ENCODE measurements at regions not wholly inside any gene's neighbourhood (a gene's known extent, or its start where the extent isn't known, plus 50 kb on each side); places are given as distances from the start of the nearest gene placed in this dataset.

DNA sequence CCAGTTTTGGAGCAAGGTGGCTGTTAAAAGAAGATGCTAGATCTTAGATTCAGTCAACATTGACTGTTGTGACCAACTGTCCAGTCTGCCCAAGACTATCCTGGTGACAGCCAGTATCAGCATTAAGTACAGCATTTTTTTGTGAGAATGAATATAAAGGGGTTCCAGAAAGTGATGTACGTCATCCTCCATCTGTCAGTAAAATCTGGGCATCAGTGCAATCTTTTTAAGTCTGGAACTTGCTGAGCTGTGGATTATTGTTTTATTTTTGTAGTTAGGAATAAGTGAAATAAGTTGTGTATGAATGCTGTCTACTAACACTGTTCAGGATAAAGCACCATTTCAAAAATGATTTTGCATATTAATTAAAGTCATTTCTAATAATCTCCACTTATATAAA is 1020.0 kb upstream of the GHITM start:
- H3K27ac ChIP-seq, result no peak overlapping the region
- H3K4me1 ChIP-seq, result no peaks in the 10 kb centered on the region
- no peak overlapping the region for H3K4me3 ChIP-seq
- TF ChIP-seq POLR2A (IDR thresholded peaks at IDR 0.05), result no peak
- no peak for TF ChIP-seq EP300 (IDR thresholded peaks at IDR 0.05)
- TF ChIP-seq, protein P1, sequence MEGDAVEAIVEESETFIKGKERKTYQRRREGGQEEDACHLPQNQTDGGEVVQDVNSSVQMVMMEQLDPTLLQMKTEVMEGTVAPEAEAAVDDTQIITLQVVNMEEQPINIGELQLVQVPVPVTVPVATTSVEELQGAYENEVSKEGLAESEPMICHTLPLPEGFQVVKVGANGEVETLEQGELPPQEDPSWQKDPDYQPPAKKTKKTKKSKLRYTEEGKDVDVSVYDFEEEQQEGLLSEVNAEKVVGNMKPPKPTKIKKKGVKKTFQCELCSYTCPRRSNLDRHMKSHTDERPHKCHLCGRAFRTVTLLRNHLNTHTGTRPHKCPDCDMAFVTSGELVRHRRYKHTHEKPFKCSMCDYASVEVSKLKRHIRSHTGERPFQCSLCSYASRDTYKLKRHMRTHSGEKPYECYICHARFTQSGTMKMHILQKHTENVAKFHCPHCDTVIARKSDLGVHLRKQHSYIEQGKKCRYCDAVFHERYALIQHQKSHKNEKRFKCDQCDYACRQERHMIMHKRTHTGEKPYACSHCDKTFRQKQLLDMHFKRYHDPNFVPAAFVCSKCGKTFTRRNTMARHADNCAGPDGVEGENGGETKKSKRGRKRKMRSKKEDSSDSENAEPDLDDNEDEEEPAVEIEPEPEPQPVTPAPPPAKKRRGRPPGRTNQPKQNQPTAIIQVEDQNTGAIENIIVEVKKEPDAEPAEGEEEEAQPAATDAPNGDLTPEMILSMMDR (IDR thresholded peaks at IDR 0.05), result no peak
- no peak for TF ChIP-seq POLR2AphosphoS5 (IDR thresholded peaks at IDR 0.05)
- no peak for ATAC-seq
- WGBS, 2 donors (ENCODE audit: low coverage in 1 of 2), result 0 to 71% methylated on average over 1 of the region's 1 CpG
- no peaks in the 10 kb centered on the region for H3K27me3 ChIP-seq
- H3K9me3 ChIP-seq, result no peaks in the 10 kb centered on the region
- H3K36me3 ChIP-seq, result no peaks in the 10 kb centered on the region

DNA sequence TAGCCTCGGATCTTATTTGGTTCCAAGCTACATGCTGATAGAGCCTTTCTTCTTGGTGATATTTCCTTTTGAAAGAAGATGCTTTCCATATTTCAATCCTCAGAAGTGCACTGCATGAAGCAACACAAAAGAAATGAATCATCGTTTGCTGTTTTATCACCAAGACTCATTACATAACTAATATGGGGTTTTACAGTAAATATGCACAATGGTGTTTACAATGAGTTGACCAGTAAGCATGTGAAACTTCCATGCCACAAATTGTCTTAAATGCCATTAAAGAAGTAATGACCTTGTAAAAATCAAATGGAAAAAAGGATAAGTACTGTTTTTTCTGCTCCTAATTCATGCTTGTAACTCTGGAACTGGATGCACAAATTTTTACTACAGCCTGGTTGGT is 1017.0 kb upstream of the GHITM start:
- H3K27ac ChIP-seq, result no peak overlapping the region
- H3K9me3 ChIP-seq, result no peaks in the 10 kb centered on the region
- no peak for TF ChIP-seq POLR2A (IDR thresholded peaks at IDR 0.05)
- no peak for TF ChIP-seq POLR2AphosphoS5 (IDR thresholded peaks at IDR 0.05)
- no peak for TF ChIP-seq EP300 (IDR thresholded peaks at IDR 0.05)
- TF ChIP-seq, protein P1 (IDR thresholded peaks at IDR 0.05), result no peak
- no peak for ATAC-seq
- no peaks in the 10 kb centered on the region for H3K36me3 ChIP-seq
- no peaks in the 10 kb centered on the region for H3K27me3 ChIP-seq
- WGBS, 2 donors (ENCODE audit: low coverage in 1 of 2), result 63 to 78% methylated on average over 2 of the region's 2 CpGs
- no peaks in the 10 kb centered on the region for H3K4me1 ChIP-seq
- H3K4me3 ChIP-seq, result no peak overlapping the region

DNA sequence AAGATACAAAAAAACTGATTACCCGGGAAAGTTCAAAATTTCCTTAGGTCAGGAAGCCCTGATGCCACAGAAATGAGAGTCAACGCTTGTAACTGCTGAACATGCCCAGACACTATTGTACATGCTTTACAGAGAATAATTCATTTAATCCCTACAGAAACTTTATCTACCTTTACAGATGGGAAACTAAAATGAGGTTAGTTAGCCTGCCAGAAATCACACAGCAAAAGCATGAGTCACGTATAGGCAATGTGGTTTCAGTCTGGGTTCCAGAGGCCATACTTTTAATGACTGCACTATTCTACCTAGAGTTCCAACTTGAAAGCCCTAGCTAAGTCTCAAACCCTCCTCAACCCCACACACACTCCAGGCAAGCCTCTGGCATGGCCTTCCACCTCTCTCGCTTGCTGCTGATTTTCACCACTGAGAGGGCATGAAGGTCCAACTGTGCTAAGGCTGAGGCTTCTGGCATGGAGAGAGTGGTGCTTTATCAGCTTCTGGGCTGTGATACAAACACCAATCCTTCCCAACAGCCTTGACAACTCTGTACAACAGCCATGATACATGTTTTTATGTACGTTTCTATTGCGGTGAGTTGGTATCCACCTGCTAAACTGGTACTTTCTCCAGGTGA is 1011.2 kb upstream of the GHITM start:
- 77 to 90% methylated on average over 4 to 6 of the region's 6 CpGs for WGBS, 2 donors (ENCODE audit: low coverage in 1 of 2)
- TF ChIP-seq, protein P1 (IDR thresholded peaks at IDR 0.05), result no peak
- TF ChIP-seq POLR2A (IDR thresholded peaks at IDR 0.05) (no peak), EP300 (IDR thresholded peaks at IDR 0.05) (no peak), POLR2AphosphoS5 (IDR thresholded peaks at IDR 0.05) (no peak)

DNA sequence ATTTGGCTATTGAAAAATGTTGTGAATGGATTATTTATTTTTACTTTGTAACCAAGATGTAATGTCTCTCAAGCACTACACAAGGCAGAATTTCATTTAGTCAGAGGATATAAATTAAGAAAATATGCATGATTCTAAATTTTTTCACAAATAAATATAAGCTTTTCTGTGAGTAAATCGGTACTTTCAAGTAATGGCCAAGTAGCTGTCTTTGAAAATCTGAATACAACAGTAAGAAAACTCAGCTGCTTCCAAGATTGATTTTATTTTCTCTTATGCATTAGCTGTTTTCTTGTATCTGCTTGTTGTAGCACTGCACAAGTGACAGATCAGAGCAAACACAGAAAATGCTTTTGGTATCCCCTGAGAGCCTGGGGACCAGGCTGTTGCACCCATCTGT is 998.5 kb upstream of the GHITM start:
- no peaks in the 10 kb centered on the region for H3K4me1 ChIP-seq
- H3K27me3 ChIP-seq, result no peaks in the 10 kb centered on the region
- no peak for ATAC-seq
- H3K36me3 ChIP-seq, result no peaks in the 10 kb centered on the region
- TF ChIP-seq EP300 (IDR thresholded peaks at IDR 0.05) (no peak), POLR2A (IDR thresholded peaks at IDR 0.05) (no peak), POLR2AphosphoS5 (IDR thresholded peaks at IDR 0.05) (no peak)
- TF ChIP-seq, protein P1 (IDR thresholded peaks at IDR 0.05), result no peak
- no peak overlapping the region for H3K4me3 ChIP-seq
- H3K27ac ChIP-seq, result no peak overlapping the region
- 43 to 67% methylated on average over 1 of the region's 1 CpG for WGBS, 2 donors (ENCODE audit: low coverage in 1 of 2)
- no peaks in the 10 kb centered on the region for H3K9me3 ChIP-seq

More for the DNA sequence above, 1011.2 kb upstream of the GHITM start:
- Histone ChIP-seq H3K4me3 (no peak overlapping the region), H3K27ac (no peak overlapping the region), H3K36me3 (no peaks in the 10 kb centered on the region), H3K27me3 (no peaks in the 10 kb centered on the region), H3K9me3 (no peaks in the 10 kb centered on the region), H3K4me1 (no peaks in the 10 kb centered on the region)
- no peak for ATAC-seq

DNA sequence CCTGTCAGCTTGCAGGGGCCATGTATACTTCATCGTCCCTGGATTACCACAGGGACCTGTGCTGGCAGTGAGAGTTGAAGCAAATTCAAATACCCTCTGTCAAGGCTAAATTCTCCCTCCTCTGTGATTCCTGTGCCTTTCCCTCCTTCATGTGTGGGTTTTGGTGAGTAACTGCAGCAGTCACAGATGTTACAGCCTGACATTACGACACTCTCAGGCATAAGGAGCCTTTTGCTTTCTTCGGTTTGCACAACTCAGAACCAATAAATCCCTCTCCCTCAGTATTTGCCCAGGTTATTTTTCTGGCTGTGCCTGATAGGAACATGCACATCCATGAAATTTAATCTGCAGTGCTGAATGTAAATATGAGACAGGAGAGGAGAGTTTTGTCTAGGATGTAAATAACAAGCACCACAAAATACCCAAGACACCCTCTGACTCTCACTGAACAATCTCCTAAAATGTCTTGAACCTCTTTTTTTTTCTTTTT is 997.2 kb upstream of the GHITM start:
- 71% methylated on average over 2 to 3 of the region's 3 CpGs for WGBS, 2 donors (ENCODE audit: low coverage in 1 of 2)
- no peak for TF ChIP-seq POLR2AphosphoS5 (IDR thresholded peaks at IDR 0.05)
- TF ChIP-seq POLR2A (IDR thresholded peaks at IDR 0.05), result no peak
- TF ChIP-seq, protein P1 (IDR thresholded peaks at IDR 0.05), result no peak
- TF ChIP-seq EP300 (IDR thresholded peaks at IDR 0.05), result no peak

More for the DNA sequence above, 997.2 kb upstream of the GHITM start:
- H3K9me3 ChIP-seq, result no peaks in the 10 kb centered on the region
- H3K4me1 ChIP-seq, result no peaks in the 10 kb centered on the region
- no peak for ATAC-seq
- H3K4me3 ChIP-seq, result no peak overlapping the region
- H3K27me3 ChIP-seq, result no peaks in the 10 kb centered on the region
- H3K27ac ChIP-seq, result no peak overlapping the region
- H3K36me3 ChIP-seq, result no peaks in the 10 kb centered on the region
